ENCODE measurements at regions not wholly inside any gene's neighbourhood (a gene's known extent, or its start where the extent isn't known, plus 50 kb on each side); places are given as distances from the start of the nearest gene placed in this dataset.

GRCh38 chr11:70501933-70502540 lies 103.7 kb downstream of the CTTN start:
- H2AFZ ChIP-seq (ENCODE audit: low read length): no peak overlapping the region
- H2BK20ac ChIP-seq (ENCODE audit: low read depth, low read length, poor library complexity, severe bottlenecking): no peak overlapping the region
- Mint-ChIP-seq H3K4me3 (no peak overlapping the region; a peak in 1 of 5 replicates), H3K36me3 (ENCODE audit: insufficient read depth in 1 of 3, low read depth in 3 of 3) (peaks cover 0 to 5% (median 0%) of the 10 kb centered on the region in 3 experiments; a peak in 3 of 7 replicates), H3K9me3 (no peaks in the 10 kb centered on the region), H3K27me3 (ENCODE audit: low read depth) (no peaks in the 10 kb centered on the region), H3K27ac (peak overlapping the region in 2 of 3 experiments; percentile 68 to 79; a peak in 5 of 7 replicates), H3K4me1 (peaks cover 13 to 33% of the 10 kb centered on the region in 2 experiments)
- no peak overlapping the region for H3K14ac ChIP-seq (ENCODE audit: insufficient read depth, low read length)
- no peak overlapping the region for H3K27ac ChIP-seq (ENCODE audit: insufficient read length, low read depth, low read length)
- H3K4me1 ChIP-seq (ENCODE audit: insufficient read depth, low read length): no peaks in the 10 kb centered on the region
- no peak overlapping the region for H4K8ac ChIP-seq (replicated peaks; ENCODE audit: insufficient read length, low read depth, low read length)
- no peak overlapping the region for H3T11ph ChIP-seq (ENCODE audit: low read length)
- H3K23me2 ChIP-seq (ENCODE audit: insufficient read length, low read depth, low read length, poor library complexity, severe bottlenecking): no peaks in the 10 kb centered on the region
- no peak overlapping the region for H2BK5ac ChIP-seq (ENCODE audit: insufficient read length, low read length)
- no peak overlapping the region for H2BK12ac ChIP-seq (ENCODE audit: insufficient read length, low read depth, low read length)
- WGBS (ENCODE audit: extremely low coverage, insufficient read length, low lambda C conversion rate): no CpG with 5 or more reads among the region's 18 CpGs
- no peak overlapping the region for H3K4me2 ChIP-seq (ENCODE audit: insufficient read depth, insufficient read length, low read length)
- no peaks in the 10 kb centered on the region for H3K27me3 ChIP-seq (ENCODE audit: insufficient read depth, low read length)
- H3K23ac ChIP-seq (ENCODE audit: insufficient read length, low read depth, low read length): no peak overlapping the region
- no peaks in the 10 kb centered on the region for H3K79me2 ChIP-seq (ENCODE audit: insufficient read depth, low read length)
- no peak overlapping the region for H3K9ac ChIP-seq (ENCODE audit: extremely low read depth, insufficient read length, low read length)
- no peak overlapping the region for H2AK5ac ChIP-seq (ENCODE audit: insufficient read length, low read length)
- no peak overlapping the region for H3K4ac ChIP-seq (ENCODE audit: low read depth, low read length)
- H4K91ac ChIP-seq (ENCODE audit: insufficient read length, low read depth, low read length): no peak overlapping the region
- H2BK15ac ChIP-seq (ENCODE audit: low read depth, low read length): no peak overlapping the region
- H3K56ac ChIP-seq (ENCODE audit: insufficient read length, low read depth, low read length): no peak overlapping the region
- no peaks in the 10 kb centered on the region for H4K20me1 ChIP-seq (ENCODE audit: control insufficient read depth, insufficient read depth, insufficient read length)
- DNase-seq: no peak
- TF ChIP-seq CTCF (conservative IDR thresholded peaks at IDR 0.05): no peak
- H4K5ac ChIP-seq (ENCODE audit: insufficient read length, low read depth, low read length): no peak overlapping the region
- H3K18ac ChIP-seq (ENCODE audit: insufficient read length, low read depth, low read length): no peak overlapping the region
- H3K9me3 ChIP-seq (ENCODE audit: control insufficient read depth, low read depth, low read length): no peaks in the 10 kb centered on the region
- no peak overlapping the region for H2BK120ac ChIP-seq (ENCODE audit: low read depth, low read length, poor library complexity, severe bottlenecking)
- H3K79me1 ChIP-seq (ENCODE audit: insufficient read depth, low read depth, low read length, poor library complexity, severe bottlenecking): no peaks in the 10 kb centered on the region
